Effector memory CD4-positive, alpha-beta T cell (primary cell): ENCODE measurements at regions not wholly inside any gene's neighbourhood (a gene's known extent, or its start where the extent isn't known, plus 50 kb on each side); places are given as distances from the start of the nearest gene placed in this dataset.

Experiments used
- DNase-seq, 3 donors: peaks; one replicate each; pipeline ENCODE4 v3.0.0-alpha.2; 2020
- H3K27ac ChIP-seq: 2 replicates; pipeline ENCODE4 v1.7.0; 2013; ENCODE audit warnings: mild to moderate bottlenecking, low read length, moderate library complexity; ENCODE audit not compliant: insufficient read depth, poor library complexity, severe bottlenecking
- H3K27me3 ChIP-seq: replicated peaks from 2 replicates; pipeline ENCODE4 v1.7.0; 2013; ENCODE audit warnings: mild to moderate bottlenecking, low read length; ENCODE audit not compliant: insufficient read depth, control insufficient read depth, poor library complexity, severe bottlenecking
- H3K36me3 ChIP-seq: 2 replicates; pipeline ENCODE4 v1.7.0; 2013; ENCODE audit warnings: mild to moderate bottlenecking, low read length, moderate library complexity; ENCODE audit not compliant: control insufficient read depth, insufficient read depth
- H3K4me1 ChIP-seq: 2 replicates; pipeline ENCODE4 v1.7.0; 2013; ENCODE audit warnings: low read length, mild to moderate bottlenecking; ENCODE audit not compliant: control insufficient read depth, insufficient read depth, poor library complexity, severe bottlenecking
- H3K4me3 ChIP-seq: 2 replicates; pipeline ENCODE4 v1.7.0; 2013; ENCODE audit warnings: low read length, low read depth, mild to moderate bottlenecking; ENCODE audit not compliant: insufficient read depth, poor library complexity, severe bottlenecking
- H3K9me3 ChIP-seq: 2 replicates; pipeline ENCODE4 v1.7.0; 2013; ENCODE audit warnings: mild to moderate bottlenecking, low read length, moderate library complexity; ENCODE audit not compliant: control insufficient read depth

- Histone ChIP-seq H3K27ac (no peak overlapping the region), H3K4me1 (no peaks in the 10 kb centered on the region), H3K4me3 (no peak overlapping the region), H3K27me3 (no peaks in the 10 kb centered on the region), H3K9me3 (no peaks in the 10 kb centered on the region), H3K36me3 (no peaks in the 10 kb centered on the region)
- DNase-seq: no peak
These were observed 104.5 kb downstream of the TMEM30B start for GRCh38 chr14:61176686-61177085.

DNA sequence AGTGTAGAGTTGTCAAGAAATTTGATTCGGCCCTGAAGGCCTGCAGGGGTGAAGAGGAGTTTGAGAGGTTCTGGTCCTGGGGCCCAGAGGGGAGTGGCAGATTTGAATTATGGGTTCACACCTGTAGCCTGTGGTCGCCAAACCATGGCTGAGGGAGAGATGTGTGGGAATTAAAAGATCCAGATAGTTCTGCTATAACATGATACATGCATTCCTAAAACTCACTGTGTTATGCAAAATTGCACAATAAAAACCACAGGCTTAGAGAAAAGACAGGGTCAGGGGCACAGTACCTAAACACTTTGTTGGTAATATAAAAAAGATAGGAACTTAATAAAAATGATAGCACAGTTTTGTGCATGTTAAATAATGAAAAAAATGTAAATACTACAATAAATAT, 106.2 kb downstream of the TMEM30B start:
- no peak overlapping the region for H3K4me3 ChIP-seq
- no peak overlapping the region for H3K27ac ChIP-seq
- no peaks in the 10 kb centered on the region for H3K36me3 ChIP-seq
- no peaks in the 10 kb centered on the region for H3K4me1 ChIP-seq
- H3K27me3 ChIP-seq: no peaks in the 10 kb centered on the region
- no peaks in the 10 kb centered on the region for H3K9me3 ChIP-seq
- no peak for DNase-seq

GRCh38 chr14:61174441-61174891, 106.7 kb downstream of the TMEM30B start:
- no peak overlapping the region for H3K27ac ChIP-seq
- no peak for DNase-seq
- H3K36me3 ChIP-seq: no peaks in the 10 kb centered on the region

GRCh38 chr14:61171727-61172126, 109.4 kb downstream of the TMEM30B start:
- Histone ChIP-seq H3K4me3 (no peak overlapping the region), H3K27ac (no peak overlapping the region), H3K27me3 (no peaks in the 10 kb centered on the region), H3K36me3 (no peaks in the 10 kb centered on the region), H3K4me1 (no peaks in the 10 kb centered on the region), H3K9me3 (no peaks in the 10 kb centered on the region)
- no peak for DNase-seq

More at GRCh38 chr14:61174441-61174891, 106.7 kb downstream of the TMEM30B start:
- Histone ChIP-seq H3K4me1 (no peaks in the 10 kb centered on the region), H3K9me3 (no peaks in the 10 kb centered on the region), H3K27me3 (no peaks in the 10 kb centered on the region), H3K4me3 (no peak overlapping the region)

- DNase-seq: no peak
- Histone ChIP-seq H3K9me3 (no peaks in the 10 kb centered on the region), H3K36me3 (no peaks in the 10 kb centered on the region), H3K4me3 (no peak overlapping the region), H3K27me3 (no peaks in the 10 kb centered on the region), H3K4me1 (no peaks in the 10 kb centered on the region), H3K27ac (no peak overlapping the region)
These were observed 113.0 kb downstream of the TMEM30B start for GRCh38 chr14:61168141-61168540.

DNA sequence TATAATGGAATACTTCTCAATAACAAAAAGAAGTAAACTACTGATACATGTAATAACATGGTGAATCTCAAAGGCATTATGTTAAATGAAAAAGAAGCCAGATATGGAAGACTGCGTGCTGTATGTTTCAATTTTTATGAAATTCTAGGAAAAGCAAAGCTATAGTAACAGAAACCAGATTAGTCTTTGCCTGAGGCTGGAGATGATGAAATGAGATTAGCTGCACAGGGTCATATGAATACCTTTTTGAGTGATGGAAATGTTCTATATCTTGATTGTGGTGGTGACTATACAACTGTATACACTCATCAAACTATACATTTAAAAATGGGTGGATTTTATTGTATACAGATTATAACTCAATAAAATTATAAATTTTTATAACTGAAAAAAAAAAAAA, 113.5 kb downstream of the TMEM30B start:
- no peak for DNase-seq
- H3K36me3 ChIP-seq: no peaks in the 10 kb centered on the region
- H3K9me3 ChIP-seq: no peaks in the 10 kb centered on the region
- H3K4me3 ChIP-seq: no peak overlapping the region
- H3K27me3 ChIP-seq: no peaks in the 10 kb centered on the region
- H3K4me1 ChIP-seq: no peaks in the 10 kb centered on the region
- H3K27ac ChIP-seq: no peak overlapping the region

DNA sequence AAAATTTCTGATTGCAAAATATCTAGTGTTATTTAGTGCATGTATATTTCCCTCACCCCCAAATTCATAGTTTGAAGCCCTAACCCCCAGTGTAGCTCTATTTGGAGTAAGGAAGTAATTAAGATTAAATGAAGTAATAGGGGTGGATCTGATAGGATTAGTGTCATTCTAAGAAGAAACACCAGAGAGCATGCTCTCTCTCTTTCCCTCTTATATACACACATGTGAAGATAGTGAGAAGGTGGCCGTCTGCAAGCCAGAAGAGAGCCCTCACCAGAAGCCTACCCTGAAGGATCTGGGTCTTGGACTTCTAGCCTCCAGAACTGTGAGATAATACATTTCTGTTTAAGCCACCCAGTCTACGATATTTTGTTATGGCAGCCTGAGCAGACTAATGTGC, 120.3 kb downstream of the TMEM30B start:
- Histone ChIP-seq H3K27ac (no peak overlapping the region), H3K9me3 (no peaks in the 10 kb centered on the region), H3K4me1 (no peaks in the 10 kb centered on the region), H3K36me3 (no peaks in the 10 kb centered on the region), H3K27me3 (no peaks in the 10 kb centered on the region), H3K4me3 (no peak overlapping the region)
- DNase-seq: no peak

DNA sequence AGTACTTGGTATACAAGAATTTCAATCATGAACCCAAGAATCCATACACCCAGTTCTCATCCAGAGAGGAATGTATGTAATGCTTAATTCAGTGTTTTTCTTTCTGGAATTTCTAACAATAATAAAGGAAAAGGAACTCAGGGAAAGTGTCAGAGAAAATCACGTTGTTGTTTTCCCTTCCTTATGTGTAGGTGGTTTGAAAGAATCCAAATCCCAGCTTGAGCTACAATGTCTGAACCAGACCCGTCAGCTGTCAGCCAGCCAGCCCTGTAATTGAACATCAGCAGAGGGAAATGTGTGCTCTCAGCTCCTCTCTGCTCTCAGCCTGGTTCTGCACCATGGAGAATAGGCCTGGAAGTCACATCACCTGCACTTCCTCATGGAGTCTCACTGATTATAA, 126.5 kb downstream of the TMEM30B start:
- no peak for DNase-seq
- Histone ChIP-seq H3K9me3 (no peaks in the 10 kb centered on the region), H3K27ac (no peak overlapping the region), H3K4me1 (no peaks in the 10 kb centered on the region), H3K36me3 (no peaks in the 10 kb centered on the region), H3K4me3 (no peak overlapping the region), H3K27me3 (no peaks in the 10 kb centered on the region)

DNA sequence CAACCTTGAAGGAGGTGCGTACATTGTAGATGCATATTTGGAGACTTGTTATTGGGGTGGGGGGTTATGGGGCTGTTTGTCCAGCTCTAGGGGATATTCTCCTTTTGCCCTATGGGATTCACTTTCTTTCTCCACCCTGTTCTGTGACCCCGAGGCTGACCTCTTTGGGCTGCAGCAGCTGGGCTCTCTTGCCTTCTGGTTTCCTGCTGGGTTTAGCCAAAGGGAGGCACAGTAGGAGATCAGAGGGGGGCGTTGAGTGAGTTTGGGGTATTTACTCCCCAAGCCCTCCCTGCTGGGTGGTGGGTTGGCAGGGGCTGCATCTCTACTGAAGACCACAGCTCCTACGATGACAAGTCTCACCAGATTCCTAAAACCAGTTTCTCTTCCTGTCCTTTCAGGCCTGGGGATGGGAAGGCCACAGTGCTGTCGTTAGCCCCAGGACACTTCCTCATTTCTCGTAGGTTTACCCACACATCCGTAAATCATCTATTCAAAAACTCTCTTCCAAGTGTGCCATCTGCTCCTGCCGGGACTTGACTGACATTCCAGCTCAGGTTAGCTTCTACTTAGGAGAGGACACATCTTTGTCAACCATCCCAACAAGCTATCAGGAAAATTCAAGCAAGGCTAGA, 127.1 kb downstream of the TMEM30B start:
- no peak for DNase-seq
- Histone ChIP-seq H3K4me1 (no peaks in the 10 kb centered on the region), H3K27ac (no peak overlapping the region), H3K36me3 (no peaks in the 10 kb centered on the region), H3K4me3 (no peak overlapping the region), H3K9me3 (no peaks in the 10 kb centered on the region), H3K27me3 (no peaks in the 10 kb centered on the region)

DNA sequence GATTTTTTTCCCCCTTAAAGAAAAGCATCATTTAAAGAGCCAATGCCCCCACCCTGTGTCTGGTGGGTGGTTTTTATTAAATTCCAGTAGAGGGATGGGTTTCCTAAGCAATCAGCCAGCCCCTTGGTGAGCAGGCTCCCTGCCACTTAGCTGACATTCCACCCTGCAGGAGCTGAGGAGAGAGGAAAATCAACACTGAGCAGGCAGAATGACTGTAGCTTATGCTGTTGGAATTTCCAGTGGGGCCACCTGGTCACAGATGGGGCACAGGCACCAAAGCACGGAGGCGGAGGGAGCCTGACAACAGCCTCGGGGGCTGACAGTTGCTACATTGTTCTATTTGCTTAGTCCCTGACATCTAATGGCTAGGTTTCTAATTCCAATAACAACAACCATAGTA, 127.7 kb downstream of the TMEM30B start:
- no peak for DNase-seq
- Histone ChIP-seq H3K4me3 (no peak overlapping the region), H3K27ac (no peak overlapping the region), H3K27me3 (no peaks in the 10 kb centered on the region), H3K4me1 (no peaks in the 10 kb centered on the region), H3K9me3 (no peaks in the 10 kb centered on the region), H3K36me3 (no peaks in the 10 kb centered on the region)
